CD4-positive, alpha-beta T cell (primary cell): ENCODE measurements at regions not wholly inside any gene's neighbourhood (a gene's known extent, or its start where the extent isn't known, plus 50 kb on each side); places are given as distances from the start of the nearest gene placed in this dataset.

Experiments used
- ATAC-seq: fragments of 200-7000 bp; cut with Tn5 transposase; one replicate; pipeline ENCODE4 v1.10.0; 2022; ENCODE audit warnings: mild to moderate bottlenecking; ENCODE audit not compliant: poor library complexity
- CTCF ChIA-PET: fragments of 350-600 bp; sonication (Branson Sonifier 250); formaldehyde crosslinking; loops from one replicate; lab custom pipeline; 2021; ENCODE audit warnings: antibody characterized with exemption, inconsistent platforms; lab: Charles Lee
- POLR2A ChIA-PET: fragments of 350-600 bp; sonication (Branson Sonifier 250); formaldehyde crosslinking; loops from one replicate; lab custom pipeline; 2021; ENCODE audit warnings: antibody characterized with exemption, inconsistent platforms; lab: Charles Lee
- DNase-seq, 14 experiments: peaks; one replicate each; pipeline ENCODE4 v3.0.0-alpha.2; 2013 to 2020; ENCODE audit warnings: mixed read lengths in 2 of 14
- H3K27ac ChIP-seq, 2 donors: one replicate each; pipeline versions ENCODE4 v1.5.1 to v1.7.0; 2013; ENCODE audit warnings: low read length in 2 of 2, low read depth in 1 of 2, mild to moderate bottlenecking in 1 of 2
- H3K27me3 ChIP-seq, 2 experiments: 1 replicate in 1 of 2; 2 replicates in 1 of 2; pipeline versions ENCODE4 v1.6.1 to v1.7.0; 2013; ENCODE audit warnings: low read length in 2 of 2, control low read depth in 1 of 2, mild to moderate bottlenecking in 1 of 2, moderate library complexity in 1 of 2; ENCODE audit not compliant: insufficient read depth in 2 of 2, control insufficient read depth in 1 of 2
- H3K36me3 ChIP-seq: one replicate; pipeline ENCODE4 v1.6.1; 2013; ENCODE audit warnings: low read length, control low read depth; ENCODE audit not compliant: insufficient read depth
- H3K4me1 ChIP-seq: one replicate; pipeline ENCODE4 v1.6.1; 2013; ENCODE audit warnings: low read length, control low read depth; ENCODE audit not compliant: insufficient read depth
- H3K4me3 ChIP-seq: one replicate; pipeline ENCODE4 v1.5.1; 2013; ENCODE audit warnings: mild to moderate bottlenecking, low read length, moderate library complexity
- H3K9me3 ChIP-seq, 2 experiments: 1 replicate in 1 of 2; 2 replicates in 1 of 2; pipeline versions ENCODE4 v1.6.1 to v1.7.0; 2013; ENCODE audit warnings: low read length in 2 of 2, mild to moderate bottlenecking in 2 of 2, control low read depth in 1 of 2, moderate library complexity in 1 of 2; ENCODE audit not compliant: control insufficient read depth in 1 of 2, insufficient read depth in 1 of 2
- H3K27ac Mint-ChIP-seq: one replicate; pipeline ENCODE4 v1.8.0; 2020; ENCODE audit warnings: mixed read lengths
- H3K27me3 Mint-ChIP-seq: one replicate; pipeline ENCODE4 v1.8.0; 2021; ENCODE audit warnings: mixed read lengths
- H3K36me3 Mint-ChIP-seq: one replicate; pipeline ENCODE4 v1.8.0; 2021; ENCODE audit warnings: low read depth, mixed read lengths
- H3K4me1 Mint-ChIP-seq: one replicate; pipeline ENCODE4 v1.8.0; 2021; ENCODE audit warnings: low read depth, mixed read lengths
- H3K4me3 Mint-ChIP-seq: one replicate; pipeline ENCODE4 v1.8.0; 2020; ENCODE audit warnings: mild to moderate bottlenecking, mixed read lengths
- H3K9me3 Mint-ChIP-seq: one replicate; pipeline ENCODE4 v1.8.0; 2020; ENCODE audit warnings: mixed read lengths
- CTCF ChIP-seq: fragments of 200-600 bp; IDR thresholded peaks from one replicate; pipeline ENCODE4 v1.8.0; 2022; ENCODE audit warnings: antibody characterized with exemption, mild to moderate bottlenecking
- intact Hi-C, 2 experiments: fragments of 100-400 bp; cut with DNase I in 1 of 2; cut with micrococcal nuclease in 1 of 2; formaldehyde crosslinking; loops; one replicate each; pipeline versions ENCODE4 v1.15.1 to v1.9.0; 2023 to 2025; cut with DNase I, micrococcal nuclease

DNA sequence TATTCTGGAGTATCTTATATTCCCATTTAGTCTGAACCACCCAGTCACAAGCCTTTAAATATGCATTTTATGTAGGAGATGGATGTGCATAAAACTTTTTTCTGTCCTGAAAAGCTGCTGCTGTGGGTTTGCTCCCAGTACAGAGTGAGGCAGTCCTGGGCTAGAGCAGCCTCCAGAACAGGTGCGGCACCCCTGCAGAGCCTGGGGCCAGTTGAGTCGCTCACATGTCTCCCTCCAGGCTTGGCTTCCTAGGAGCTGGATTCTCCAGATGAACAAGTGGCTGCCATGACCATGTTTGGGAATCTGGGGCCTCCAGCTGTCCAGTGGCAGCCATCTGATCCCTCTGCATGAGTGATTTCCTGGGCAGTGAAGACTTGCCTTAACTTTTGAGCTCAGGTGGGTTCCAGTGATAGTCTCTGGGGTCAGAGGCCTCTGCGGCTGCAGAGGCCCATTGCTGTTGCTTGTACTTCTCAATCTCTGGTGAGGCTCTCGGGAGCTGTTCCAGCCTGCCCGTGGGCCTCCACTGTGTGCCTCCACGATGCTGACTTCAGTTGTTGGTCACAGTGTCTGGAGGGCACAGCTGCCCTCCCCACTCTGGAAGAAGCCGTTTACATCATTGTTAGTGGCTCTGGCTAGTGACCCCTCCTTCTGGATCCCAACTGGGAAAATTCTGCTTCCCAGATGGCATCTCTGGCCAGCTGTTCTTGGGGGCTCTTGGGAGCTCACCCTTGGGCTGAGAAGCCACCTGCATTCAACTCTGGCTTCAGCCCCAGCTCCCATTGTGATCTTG, 120.4 kb downstream of the EMX2 start:
- H3K4me3 Mint-ChIP-seq: no peak overlapping the region
- H3K4me1 Mint-ChIP-seq: no peaks in the 10 kb centered on the region
- CTCF ChIA-PET: no interaction called here
- Histone ChIP-seq H3K36me3 (no peaks in the 10 kb centered on the region), H3K27me3 (peaks cover 0 to 3% of the 10 kb centered on the region in 2 experiments), H3K9me3 (no peaks in the 10 kb centered on the region), H3K27ac (no peak overlapping the region), H3K4me1 (no peaks in the 10 kb centered on the region), H3K4me3 (no peak overlapping the region)
- ATAC-seq (no peak), DNase-seq (no peak)
- no peak for TF ChIP-seq CTCF
- intact Hi-C loops: no loop called here
- POLR2A ChIA-PET: no interaction called here
- no peak overlapping the region for H3K27ac Mint-ChIP-seq
- H3K27me3 Mint-ChIP-seq: peaks cover 6% of the 10 kb centered on the region
- H3K36me3 Mint-ChIP-seq: no peaks in the 10 kb centered on the region
- H3K9me3 Mint-ChIP-seq: no peaks in the 10 kb centered on the region

DNA sequence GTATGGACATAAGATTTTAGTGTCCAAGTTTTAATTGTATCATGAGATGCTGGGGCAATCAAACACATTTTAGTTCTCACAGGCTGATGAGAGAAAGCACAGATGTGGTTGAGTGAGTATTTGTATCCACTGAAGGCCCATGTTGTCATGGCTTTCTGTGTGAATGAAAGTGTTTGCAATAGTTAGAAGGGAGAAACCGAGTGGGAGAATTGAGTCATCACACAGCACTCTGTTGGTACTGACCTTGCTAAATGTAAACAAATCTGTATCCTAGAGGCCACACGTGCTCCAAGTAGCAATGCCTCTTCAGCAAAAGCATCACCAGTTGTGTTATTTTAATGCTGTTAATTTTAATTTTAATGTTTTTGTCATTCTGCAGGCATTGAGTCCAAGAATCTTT, 121.2 kb downstream of the EMX2 start:
- ChIA-PET POLR2A (no interaction called here), CTCF (no interaction called here)
- Mint-ChIP-seq H3K36me3 (no peaks in the 10 kb centered on the region), H3K27me3 (peaks cover 6% of the 10 kb centered on the region), H3K4me3 (no peak overlapping the region), H3K4me1 (no peaks in the 10 kb centered on the region), H3K9me3 (no peaks in the 10 kb centered on the region), H3K27ac (no peak overlapping the region)
- Histone ChIP-seq H3K27me3 (peaks cover 0 to 3% of the 10 kb centered on the region in 2 experiments), H3K4me1 (no peaks in the 10 kb centered on the region), H3K36me3 (no peaks in the 10 kb centered on the region), H3K4me3 (no peak overlapping the region), H3K9me3 (no peaks in the 10 kb centered on the region), H3K27ac (no peak overlapping the region)
- TF ChIP-seq CTCF: no peak
- DNase-seq (no peak), ATAC-seq (no peak)
- intact Hi-C loops: no loop called here

- ATAC-seq: no peak
- H3K27ac ChIP-seq: no peak overlapping the region
- Mint-ChIP-seq H3K4me1 (no peaks in the 10 kb centered on the region), H3K9me3 (no peaks in the 10 kb centered on the region), H3K27ac (no peak overlapping the region), H3K4me3 (no peak overlapping the region), H3K36me3 (no peaks in the 10 kb centered on the region), H3K27me3 (peaks cover 5% of the 10 kb centered on the region)
- intact Hi-C loops: no loop called here
- H3K4me1 ChIP-seq: no peaks in the 10 kb centered on the region
- no peak for TF ChIP-seq CTCF
- no peaks in the 10 kb centered on the region for H3K36me3 ChIP-seq
- no peaks in the 10 kb centered on the region for H3K9me3 ChIP-seq
- CTCF ChIA-PET: no interaction called here
- peaks cover 0 to 3% of the 10 kb centered on the region in 2 experiments for H3K27me3 ChIP-seq
- POLR2A ChIA-PET: no interaction called here
- no peak overlapping the region for H3K4me3 ChIP-seq
- DNase-seq: no peak
Observed at GRCh38 chr10:117664288-117664687, 121.7 kb downstream of the EMX2 start.
